Lung (tissue), 11 donors: ENCODE measurements at regions not wholly inside any gene's neighbourhood (a gene's known extent, or its start where the extent isn't known, plus 50 kb on each side); places are given as distances from the start of the nearest gene placed in this dataset.

Experiments used
- ATAC-seq: fragments of 200-7000 bp; cut with Tn5 transposase; one replicate; pipeline ENCODE4 v1.9.1; 2020; ENCODE audit warnings: moderate number of reproducible peaks; ENCODE audit not compliant: insufficient read depth, low FRiP score
- DNase-seq, 3 donors: peaks; one replicate each; pipeline ENCODE4 v3.0.0-alpha.2; 2013 to 2017
- H3K27ac ChIP-seq, 2 donors: one replicate each; pipeline ENCODE4 v1.5.1; 2013; ENCODE audit warnings: mild to moderate bottlenecking in 2 of 2, moderate library complexity in 2 of 2, control low read depth in 1 of 2, inconsistent platforms in 1 of 2, low read depth in 1 of 2, low read length in 1 of 2
- H3K27me3 ChIP-seq, 3 donors: one replicate each; pipeline ENCODE4 v1.5.1; 2013; ENCODE audit warnings: low read length in 2 of 3; ENCODE audit not compliant: control insufficient read depth in 3 of 3, insufficient read depth in 3 of 3
- H3K36me3 ChIP-seq, 4 donors: one replicate each; pipeline ENCODE4 v1.5.1; 2013; ENCODE audit warnings: low read length in 4 of 4, mild to moderate bottlenecking in 1 of 4, moderate library complexity in 1 of 4; ENCODE audit not compliant: control insufficient read depth in 4 of 4, insufficient read depth in 4 of 4
- H3K4me1 ChIP-seq, 5 donors: one replicate each; pipeline ENCODE4 v1.5.1; 2013; ENCODE audit warnings: low read length in 5 of 5, mild to moderate bottlenecking in 2 of 5, moderate library complexity in 1 of 5; ENCODE audit not compliant: control insufficient read depth in 5 of 5, insufficient read depth in 5 of 5
- H3K4me3 ChIP-seq: one replicate; pipeline ENCODE4 v1.5.1; 2013; ENCODE audit warnings: mild to moderate bottlenecking, control low read depth, moderate library complexity
- H3K9ac ChIP-seq, 2 donors: one replicate each; pipeline ENCODE4 v1.5.1; 2013; ENCODE audit warnings: low read length in 2 of 2, control low read depth in 1 of 2; ENCODE audit not compliant: insufficient read depth in 1 of 2
- H3K9me3 ChIP-seq, 4 donors: one replicate each; pipeline ENCODE4 v1.5.1; 2013; ENCODE audit warnings: low read length in 3 of 4, mild to moderate bottlenecking in 1 of 4, moderate library complexity in 1 of 4; ENCODE audit not compliant: control insufficient read depth in 4 of 4, insufficient read depth in 3 of 4
- WGBS, 2 donors: extraction: QIAGEN DNeasy Blood & Tissue Kit; methylation state at CpG; one replicate each; pipeline ENCODE4 v1.1.7; 2013; 5-methylcytosine and 5-hydroxymethylcytosine counted together
- TF ChIP-seq, protein P1 (sequence below): IDR thresholded peaks from 2 replicates; pipeline ENCODE4 v1.5.1; 2012; ENCODE audit warnings: mild to moderate bottlenecking; ENCODE audit errors: control extremely low read depth, extremely low read depth
- donor health status: control.
- donor health status: control.
- donor health status: Bipolar disorder and iron deficiency.
- donor health status: healthy.
- donor health status: DM: yes; HTN: yes; CAD: no.

- no peak overlapping the region for H3K4me3 ChIP-seq
- H3K27me3 ChIP-seq, result no peaks in the 10 kb centered on the region
- H3K36me3 ChIP-seq, result no peaks in the 10 kb centered on the region
- ATAC-seq (no peak), DNase-seq (no peak)
- H3K4me1 ChIP-seq, result peaks cover 0 to 8% (median 0%) of the 10 kb centered on the region in 5 donors
- 92 to 95% methylated on average over 7 of the region's 7 CpGs for WGBS, 2 donors
- peak overlapping the region in 1 of 2 donors; percentile 32 for H3K27ac ChIP-seq
- no peak overlapping the region for H3K9ac ChIP-seq
- TF ChIP-seq, protein P1, sequence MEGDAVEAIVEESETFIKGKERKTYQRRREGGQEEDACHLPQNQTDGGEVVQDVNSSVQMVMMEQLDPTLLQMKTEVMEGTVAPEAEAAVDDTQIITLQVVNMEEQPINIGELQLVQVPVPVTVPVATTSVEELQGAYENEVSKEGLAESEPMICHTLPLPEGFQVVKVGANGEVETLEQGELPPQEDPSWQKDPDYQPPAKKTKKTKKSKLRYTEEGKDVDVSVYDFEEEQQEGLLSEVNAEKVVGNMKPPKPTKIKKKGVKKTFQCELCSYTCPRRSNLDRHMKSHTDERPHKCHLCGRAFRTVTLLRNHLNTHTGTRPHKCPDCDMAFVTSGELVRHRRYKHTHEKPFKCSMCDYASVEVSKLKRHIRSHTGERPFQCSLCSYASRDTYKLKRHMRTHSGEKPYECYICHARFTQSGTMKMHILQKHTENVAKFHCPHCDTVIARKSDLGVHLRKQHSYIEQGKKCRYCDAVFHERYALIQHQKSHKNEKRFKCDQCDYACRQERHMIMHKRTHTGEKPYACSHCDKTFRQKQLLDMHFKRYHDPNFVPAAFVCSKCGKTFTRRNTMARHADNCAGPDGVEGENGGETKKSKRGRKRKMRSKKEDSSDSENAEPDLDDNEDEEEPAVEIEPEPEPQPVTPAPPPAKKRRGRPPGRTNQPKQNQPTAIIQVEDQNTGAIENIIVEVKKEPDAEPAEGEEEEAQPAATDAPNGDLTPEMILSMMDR, result no peak
- peaks cover 0 to 2% (median 0%) of the 10 kb centered on the region in 4 donors for H3K9me3 ChIP-seq
Observed at GRCh38 chr5:74199436-74200210, 440.9 kb downstream of the ENC1 start.

GRCh38 chr5:74199005-74199404, 441.5 kb downstream of the ENC1 start:
- Histone ChIP-seq H3K4me3 (no peak overlapping the region), H3K4me1 (peaks cover 0 to 8% (median 0%) of the 10 kb centered on the region in 5 donors), H3K9me3 (peaks cover 0 to 2% (median 0%) of the 10 kb centered on the region in 4 donors), H3K9ac (no peak overlapping the region), H3K27me3 (no peaks in the 10 kb centered on the region), H3K27ac (peak overlapping the region in 1 of 2 donors; percentile 32), H3K36me3 (no peaks in the 10 kb centered on the region)
- 40 to 44% methylated on average over 2 of the region's 2 CpGs for WGBS, 2 donors
- DNase-seq (peak in 2 of 3 donors; percentile 22 to 38), ATAC-seq (no peak)
- TF ChIP-seq, protein P1, result no peak

DNA sequence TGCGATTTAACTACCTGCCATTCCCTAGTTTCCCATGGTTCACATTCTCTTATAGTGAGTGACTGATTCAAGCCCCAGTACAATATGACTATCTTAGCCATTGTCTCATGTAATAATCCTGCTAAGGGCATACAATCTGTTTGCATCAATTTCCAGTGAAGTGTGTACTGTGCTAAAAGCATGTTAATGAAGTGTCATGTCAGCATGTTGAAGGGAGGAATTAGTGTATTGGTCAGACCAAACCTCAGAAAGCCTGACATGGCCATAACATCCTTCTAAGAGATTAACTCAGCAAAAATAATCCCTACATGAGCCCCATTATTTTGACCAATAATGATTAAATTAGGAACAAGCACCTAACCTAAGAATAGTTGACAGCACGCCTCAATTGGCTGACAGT, 442.4 kb downstream of the ENC1 start:
- H3K36me3 ChIP-seq, result no peaks in the 10 kb centered on the region
- 91 to 95% methylated on average over 2 of the region's 2 CpGs for WGBS, 2 donors
- no peak overlapping the region for H3K9ac ChIP-seq
- DNase-seq (no peak), ATAC-seq (no peak)
- H3K9me3 ChIP-seq, result peaks cover 0 to 2% (median 0%) of the 10 kb centered on the region in 4 donors
- H3K4me1 ChIP-seq, result peaks cover 0 to 8% (median under 1%) of the 10 kb centered on the region in 5 donors
- H3K27ac ChIP-seq, result no peak overlapping the region
- no peak overlapping the region for H3K4me3 ChIP-seq
- TF ChIP-seq, protein P1, result no peak
- H3K27me3 ChIP-seq, result no peaks in the 10 kb centered on the region
